Hepatocyte (in vitro differentiated cells): ENCODE measurements at regions not wholly inside any gene's neighbourhood (a gene's known extent, or its start where the extent isn't known, plus 50 kb on each side); places are given as distances from the start of the nearest gene placed in this dataset.
A peak's percentile ranks its signal among the peaks of the same experiment; 100 is the strongest.

Experiments
- DNase-seq: peaks from one replicate; pipeline ENCODE4 v3.0.0-alpha.2; 2016; ENCODE audit warnings: low spot score
- H2AFZ ChIP-seq: fragments of 200-600 bp; sonication (generic); 2 replicates; pipeline ENCODE4 v1.6.0; 2016; ENCODE audit warnings: antibody characterized with exemption, mild to moderate bottlenecking
- H3K27ac ChIP-seq: fragments of 200-600 bp; sonication (generic); 2 replicates; pipeline ENCODE4 v1.5.1; 2016; ENCODE audit warnings: mild to moderate bottlenecking
- H3K27me3 ChIP-seq: fragments of 200-600 bp; sonication (generic); 2 replicates; pipeline ENCODE4 v1.6.1; 2016
- H3K36me3 ChIP-seq: fragments of 200-600 bp; sonication (generic); replicated peaks from 2 replicates; pipeline ENCODE4 v1.5.1; 2016; ENCODE audit warnings: low read depth; ENCODE audit not compliant: insufficient read depth
- H3K4me1 ChIP-seq: fragments of 200-600 bp; sonication (generic); 2 replicates; pipeline ENCODE4 v1.5.1; 2016; ENCODE audit warnings: mild to moderate bottlenecking, moderate library complexity; ENCODE audit not compliant: insufficient read depth
- H3K4me2 ChIP-seq: fragments of 200-600 bp; sonication (generic); 2 replicates; pipeline ENCODE4 v1.6.0; 2016
- H3K4me3 ChIP-seq: fragments of 200-600 bp; sonication (generic); 2 replicates; pipeline ENCODE4 v1.5.1; 2016; ENCODE audit warnings: mild to moderate bottlenecking
- H3K79me2 ChIP-seq: fragments of 200-600 bp; sonication (generic); 2 replicates; pipeline ENCODE4 v1.6.0; 2017; ENCODE audit warnings: mild to moderate bottlenecking
- H3K9me2 ChIP-seq: fragments of 200-600 bp; sonication (generic); replicated peaks from 2 replicates; pipeline ENCODE4 v1.6.0; 2017; ENCODE audit warnings: mild to moderate bottlenecking; ENCODE audit not compliant: insufficient read depth
- H3K9me3 ChIP-seq: fragments of 200-600 bp; sonication (generic); 2 replicates; pipeline ENCODE4 v1.5.1; 2016; ENCODE audit warnings: low read depth, mild to moderate bottlenecking
- H4K20me1 ChIP-seq: fragments of 200-600 bp; sonication (generic); 2 replicates; pipeline ENCODE4 v1.6.0; 2016; ENCODE audit warnings: mild to moderate bottlenecking; ENCODE audit not compliant: insufficient read depth, poor library complexity, severe bottlenecking
- CTCF ChIP-seq: fragments of 200-600 bp; sonication (generic); IDR thresholded peaks from 2 replicates; pipeline ENCODE4 v1.5.1; 2016; ENCODE audit warnings: antibody characterized with exemption, mild to moderate bottlenecking; ENCODE audit not compliant: poor library complexity
- EZH2 ChIP-seq: fragments of 200-600 bp; sonication (generic); IDR thresholded peaks from 2 replicates; pipeline ENCODE4 v1.6.1; 2016; ENCODE audit warnings: antibody characterized with exemption, mild to moderate bottlenecking, borderline replicate concordance
- EZH2phosphoT487 ChIP-seq: fragments of 200-600 bp; sonication (generic); IDR thresholded peaks from one replicate; pipeline ENCODE4 v1.6.1; 2018; ENCODE audit warnings: antibody characterized with exemption, mild to moderate bottlenecking, low read depth, moderate library complexity; ENCODE audit not compliant: unreplicated experiment, severe bottlenecking
- WGBS: methylation state at CpG from one replicate; pipeline ENCODE4 v1.1.6; 2016; ENCODE audit warnings: low lambda C conversion rate; ENCODE audit errors: missing lambda C conversion rate; 5-methylcytosine and 5-hydroxymethylcytosine counted together

- TF ChIP-seq CTCF (no peak), EZH2 (no peak)
- no peaks in the 10 kb centered on the region for H3K9me2 ChIP-seq
- no peaks in the 10 kb centered on the region for H3K36me3 ChIP-seq
- H3K4me3 ChIP-seq, result no peak overlapping the region
- H3K79me2 ChIP-seq, result no peaks in the 10 kb centered on the region
- H3K9me3 ChIP-seq, result no peaks in the 10 kb centered on the region
- no peak overlapping the region for H3K4me2 ChIP-seq
- no peaks in the 10 kb centered on the region for H4K20me1 ChIP-seq
- DNase-seq, result no peak
- WGBS, result 70% methylated on average over 5 of the region's 5 CpGs
- no peak overlapping the region for H2AFZ ChIP-seq
- no peak overlapping the region for H3K27ac ChIP-seq
- H3K4me1 ChIP-seq, result no peaks in the 10 kb centered on the region
- no peaks in the 10 kb centered on the region for H3K27me3 ChIP-seq
Measured at GRCh38 chr2:158732573-158733429, 62.3 kb upstream of the DAPL1 start.

GRCh38 chr2:158733430-158733755, 61.7 kb upstream of the DAPL1 start:
- no peak for DNase-seq
- Histone ChIP-seq H3K9me3 (no peaks in the 10 kb centered on the region), H3K36me3 (no peaks in the 10 kb centered on the region), H4K20me1 (no peaks in the 10 kb centered on the region), H3K27me3 (no peaks in the 10 kb centered on the region), H3K4me1 (no peaks in the 10 kb centered on the region), H3K9me2 (no peaks in the 10 kb centered on the region), H3K27ac (no peak overlapping the region), H2AFZ (no peak overlapping the region), H3K79me2 (no peaks in the 10 kb centered on the region), H3K4me2 (no peak overlapping the region), H3K4me3 (no peak overlapping the region)
- no peak for TF ChIP-seq EZH2phosphoT487
- TF ChIP-seq CTCF, result no peak
- TF ChIP-seq EZH2, result no peak
- 69% methylated on average over 7 of the region's 7 CpGs for WGBS

GRCh38 chr2:158734442-158734841, 60.7 kb upstream of the DAPL1 start:
- Histone ChIP-seq H3K9me3 (no peaks in the 10 kb centered on the region), H3K27me3 (no peaks in the 10 kb centered on the region), H3K9me2 (no peaks in the 10 kb centered on the region), H4K20me1 (no peaks in the 10 kb centered on the region), H3K4me3 (no peak overlapping the region), H3K36me3 (no peaks in the 10 kb centered on the region), H3K4me2 (no peak overlapping the region), H3K27ac (peak overlapping the region; percentile 28), H3K4me1 (no peaks in the 10 kb centered on the region), H3K79me2 (no peaks in the 10 kb centered on the region), H2AFZ (no peak overlapping the region)
- WGBS, result 71% methylated on average over 7 of the region's 7 CpGs
- no peak for DNase-seq
- TF ChIP-seq EZH2phosphoT487, result no peak
- no peak for TF ChIP-seq EZH2
- TF ChIP-seq CTCF, result no peak
